ENCODE measurements at regions not wholly inside any gene's neighbourhood (a gene's known extent, or its start where the extent isn't known, plus 50 kb on each side); places are given as distances from the start of the nearest gene placed in this dataset.

GRCh38 chr13:77379508-77379907 is 52.6 kb upstream of the MYCBP2 start:
- H3K4me3 ChIP-seq (ENCODE audit: control insufficient read depth, low read depth, low read length): no peak overlapping the region
- no peak for TF ChIP-seq CTCF (IDR thresholded peaks at IDR 0.05; ENCODE audit: control insufficient read depth, insufficient read depth, low read depth, low read length, missing control alignments)
- no peak for DNase-seq (ENCODE audit: low read depth)

DNA sequence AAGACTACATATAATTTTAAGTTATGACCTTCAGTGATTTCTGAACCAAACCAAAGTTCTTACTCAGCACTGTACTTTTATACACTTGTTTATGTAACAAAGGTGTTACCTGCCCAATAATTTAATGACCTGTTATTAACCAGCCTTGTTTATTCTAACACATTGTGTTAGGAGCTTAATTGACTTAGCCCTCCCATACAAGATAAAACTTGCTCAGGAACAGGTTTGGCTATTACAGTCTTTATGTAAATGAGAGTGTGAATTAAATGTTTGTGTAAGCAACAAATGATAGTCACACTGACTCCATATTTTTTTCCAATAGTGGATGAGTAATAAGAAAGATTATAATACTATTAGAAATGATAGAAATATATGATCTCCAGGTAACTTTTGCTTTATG is 51.8 kb upstream of the MYCBP2 start:
- no peak for DNase-seq (ENCODE audit: low read depth)
- no peak overlapping the region for H3K4me3 ChIP-seq (ENCODE audit: control insufficient read depth, low read depth, low read length)
- TF ChIP-seq CTCF (IDR thresholded peaks at IDR 0.05; ENCODE audit: control insufficient read depth, insufficient read depth, low read depth, low read length, missing control alignments): no peak

GRCh38 chr13:77377016-77377415 is 50.1 kb upstream of the MYCBP2 start:
- DNase-seq (ENCODE audit: low read depth): no peak
- no peak overlapping the region for H3K4me3 ChIP-seq (ENCODE audit: control insufficient read depth, low read depth, low read length)
- TF ChIP-seq CTCF (IDR thresholded peaks at IDR 0.05; ENCODE audit: control insufficient read depth, insufficient read depth, low read depth, low read length, missing control alignments): no peak

All from AG09309 (cell line).